ENCODE measurements at regions not wholly inside any gene's neighbourhood (a gene's known extent, or its start where the extent isn't known, plus 50 kb on each side); places are given as distances from the start of the nearest gene placed in this dataset.

- intact Hi-C loops (cut with DNase I): no loop called here
- H3K4me3 ChIP-seq (ENCODE audit: low read length): no peak overlapping the region
- no peaks in the 10 kb centered on the region for H3K9me3 ChIP-seq (ENCODE audit: control insufficient read depth, low read length)
- H3K27ac ChIP-seq (ENCODE audit: low read length): no peak overlapping the region
- no peaks in the 10 kb centered on the region for H3K4me1 ChIP-seq (ENCODE audit: control insufficient read depth, insufficient read depth, low read length)
- ATAC-seq (no peak), DNase-seq (no peak)
- H3K27me3 ChIP-seq (ENCODE audit: control insufficient read depth, insufficient read depth): no peaks in the 10 kb centered on the region
- WGBS: 79% methylated on average over 2 of the region's 2 CpGs
Observed at GRCh38 chr6:40036186-40036585, 101.9 kb upstream of the MOCS1 start.

GRCh38 chr6:40028449-40028848 lies 94.2 kb upstream of the MOCS1 start:
- intact Hi-C loops (cut with DNase I): no loop called here
- no peaks in the 10 kb centered on the region for H3K4me1 ChIP-seq (ENCODE audit: control insufficient read depth, insufficient read depth, low read length)
- H3K27me3 ChIP-seq (ENCODE audit: control insufficient read depth, insufficient read depth): no peaks in the 10 kb centered on the region
- no peak overlapping the region for H3K4me3 ChIP-seq (ENCODE audit: low read length)
- WGBS: 89% methylated on average over 1 of the region's 1 CpG
- no peak for DNase-seq
- H3K27ac ChIP-seq (ENCODE audit: low read length): no peak overlapping the region
- ATAC-seq: no peak
- H3K9me3 ChIP-seq (ENCODE audit: control insufficient read depth, low read length): no peaks in the 10 kb centered on the region

- no peaks in the 10 kb centered on the region for H3K9me3 ChIP-seq (ENCODE audit: control insufficient read depth, low read length)
- H3K27ac ChIP-seq (ENCODE audit: low read length): no peak overlapping the region
- intact Hi-C loops (cut with DNase I): no loop called here
- 84% methylated on average over 6 of the region's 6 CpGs for WGBS
- ATAC-seq: no peak
- no peaks in the 10 kb centered on the region for H3K27me3 ChIP-seq (ENCODE audit: control insufficient read depth, insufficient read depth)
- no peaks in the 10 kb centered on the region for H3K4me1 ChIP-seq (ENCODE audit: control insufficient read depth, insufficient read depth, low read length)
- H3K4me3 ChIP-seq (ENCODE audit: low read length): no peak overlapping the region
- no peak for DNase-seq
Observed at GRCh38 chr6:40022867-40023266, 88.6 kb upstream of the MOCS1 start.

- intact Hi-C loops (cut with DNase I): no loop called here
- no peaks in the 10 kb centered on the region for H3K4me1 ChIP-seq (ENCODE audit: control insufficient read depth, insufficient read depth, low read length)
- no peak for ATAC-seq
Observed at GRCh38 chr6:40020166-40020565, 85.9 kb upstream of the MOCS1 start.

GRCh38 chr6:40015530-40015929 lies 81.3 kb upstream of the MOCS1 start:
- DNase-seq: no peak
- H3K4me1 ChIP-seq (ENCODE audit: control insufficient read depth, insufficient read depth, low read length): no peaks in the 10 kb centered on the region
- ATAC-seq: no peak
- 93% methylated on average over 1 of the region's 1 CpG for WGBS
- intact Hi-C loops (cut with DNase I): no loop called here
- no peaks in the 10 kb centered on the region for H3K27me3 ChIP-seq (ENCODE audit: control insufficient read depth, insufficient read depth)
- H3K9me3 ChIP-seq (ENCODE audit: control insufficient read depth, low read length): no peaks in the 10 kb centered on the region
- no peak overlapping the region for H3K27ac ChIP-seq (ENCODE audit: low read length)
- no peak overlapping the region for H3K4me3 ChIP-seq (ENCODE audit: low read length)

More at GRCh38 chr6:40020166-40020565, 85.9 kb upstream of the MOCS1 start:
- no peak for DNase-seq
- H3K4me3 ChIP-seq (ENCODE audit: low read length): no peak overlapping the region
- no peak overlapping the region for H3K27ac ChIP-seq (ENCODE audit: low read length)
- H3K9me3 ChIP-seq (ENCODE audit: control insufficient read depth, low read length): no peaks in the 10 kb centered on the region
- no peaks in the 10 kb centered on the region for H3K27me3 ChIP-seq (ENCODE audit: control insufficient read depth, insufficient read depth)

- intact Hi-C loops (cut with DNase I): no loop called here
- DNase-seq (no peak), ATAC-seq (no peak)
- Histone ChIP-seq H3K27ac (ENCODE audit: low read length) (no peak overlapping the region), H3K9me3 (ENCODE audit: control insufficient read depth, low read length) (no peaks in the 10 kb centered on the region), H3K4me1 (ENCODE audit: control insufficient read depth, insufficient read depth, low read length) (no peaks in the 10 kb centered on the region), H3K27me3 (ENCODE audit: control insufficient read depth, insufficient read depth) (no peaks in the 10 kb centered on the region), H3K4me3 (ENCODE audit: low read length) (no peak overlapping the region)
- WGBS: 84% methylated on average over 4 of the region's 4 CpGs
Observed at GRCh38 chr6:40011844-40012243, 77.6 kb upstream of the MOCS1 start.

GRCh38 chr6:40000964-40001515 lies 66.8 kb upstream of the MOCS1 start:
- H3K27ac ChIP-seq (ENCODE audit: low read length): no peak overlapping the region
- DNase-seq (no peak), ATAC-seq (no peak)
- 67% methylated on average over 4 of the region's 4 CpGs for WGBS
- H3K9me3 ChIP-seq (ENCODE audit: control insufficient read depth, low read length): no peaks in the 10 kb centered on the region
- intact Hi-C loops (cut with DNase I): no loop called here
- no peaks in the 10 kb centered on the region for H3K4me1 ChIP-seq (ENCODE audit: control insufficient read depth, insufficient read depth, low read length)
- no peaks in the 10 kb centered on the region for H3K27me3 ChIP-seq (ENCODE audit: control insufficient read depth, insufficient read depth)
- H3K4me3 ChIP-seq (ENCODE audit: low read length): no peak overlapping the region

- DNase-seq (no peak), ATAC-seq (no peak)
- no peak overlapping the region for H3K4me3 ChIP-seq (ENCODE audit: low read length)
- H3K4me1 ChIP-seq (ENCODE audit: control insufficient read depth, insufficient read depth, low read length): no peaks in the 10 kb centered on the region
- 64% methylated on average over 11 of the region's 11 CpGs for WGBS
- H3K9me3 ChIP-seq (ENCODE audit: control insufficient read depth, low read length): no peaks in the 10 kb centered on the region
- no peaks in the 10 kb centered on the region for H3K27me3 ChIP-seq (ENCODE audit: control insufficient read depth, insufficient read depth)
- H3K27ac ChIP-seq (ENCODE audit: low read length): no peak overlapping the region
- intact Hi-C loops (cut with DNase I): no loop called here
Observed at GRCh38 chr6:39999006-39999867, 65.0 kb upstream of the MOCS1 start.

- H3K4me1 ChIP-seq (ENCODE audit: control insufficient read depth, insufficient read depth, low read length): no peaks in the 10 kb centered on the region
- H3K4me3 ChIP-seq (ENCODE audit: low read length): no peak overlapping the region
- intact Hi-C loops (cut with DNase I): no loop called here
- 85% methylated on average over 4 of the region's 4 CpGs for WGBS
- ATAC-seq (no peak), DNase-seq (no peak)
- H3K27ac ChIP-seq (ENCODE audit: low read length): no peak overlapping the region
- H3K27me3 ChIP-seq (ENCODE audit: control insufficient read depth, insufficient read depth): no peaks in the 10 kb centered on the region
- no peaks in the 10 kb centered on the region for H3K9me3 ChIP-seq (ENCODE audit: control insufficient read depth, low read length)
Observed at GRCh38 chr6:39998126-39998525, 63.9 kb upstream of the MOCS1 start.

- no peak for DNase-seq
- WGBS: 83% methylated on average over 8 of the region's 8 CpGs
- intact Hi-C loops (cut with DNase I): no loop called here
- no peak overlapping the region for H3K27ac ChIP-seq (ENCODE audit: low read length)
- H3K27me3 ChIP-seq (ENCODE audit: control insufficient read depth, insufficient read depth): no peaks in the 10 kb centered on the region
- no peak for ATAC-seq
- no peaks in the 10 kb centered on the region for H3K9me3 ChIP-seq (ENCODE audit: control insufficient read depth, low read length)
- no peak overlapping the region for H3K4me3 ChIP-seq (ENCODE audit: low read length)
- H3K4me1 ChIP-seq (ENCODE audit: control insufficient read depth, insufficient read depth, low read length): no peaks in the 10 kb centered on the region
Observed at GRCh38 chr6:39997101-39997635, 62.9 kb upstream of the MOCS1 start.

- Histone ChIP-seq H3K27me3 (ENCODE audit: control insufficient read depth, insufficient read depth) (no peaks in the 10 kb centered on the region), H3K4me3 (ENCODE audit: low read length) (no peak overlapping the region), H3K4me1 (ENCODE audit: control insufficient read depth, insufficient read depth, low read length) (no peaks in the 10 kb centered on the region), H3K27ac (ENCODE audit: low read length) (no peak overlapping the region), H3K9me3 (ENCODE audit: control insufficient read depth, low read length) (no peaks in the 10 kb centered on the region)
- intact Hi-C loops (cut with DNase I): no loop called here
- 86% methylated on average over 4 of the region's 4 CpGs for WGBS
- ATAC-seq: no peak
- DNase-seq: no peak
Observed at GRCh38 chr6:39995633-39996032, 61.4 kb upstream of the MOCS1 start.

Measured in right cardiac atrium (tissue), 5 donors.